Muscle of arm (tissue), 1 donor: ENCODE measurements at regions not wholly inside any gene's neighbourhood (a gene's known extent, or its start where the extent isn't known, plus 50 kb on each side); places are given as distances from the start of the nearest gene placed in this dataset.
A peak's percentile ranks its signal among the peaks of the same experiment; 100 is the strongest.
"Not testable (repeated sequence)": the region's sequence is repeated elsewhere in the genome, so short reads cannot be mapped to it uniquely, and the experiment has no call there.

Source experiments
- DNase-seq: peaks from one replicate; pipeline ENCODE4 v3.0.0-alpha.2; 2013

DNA sequence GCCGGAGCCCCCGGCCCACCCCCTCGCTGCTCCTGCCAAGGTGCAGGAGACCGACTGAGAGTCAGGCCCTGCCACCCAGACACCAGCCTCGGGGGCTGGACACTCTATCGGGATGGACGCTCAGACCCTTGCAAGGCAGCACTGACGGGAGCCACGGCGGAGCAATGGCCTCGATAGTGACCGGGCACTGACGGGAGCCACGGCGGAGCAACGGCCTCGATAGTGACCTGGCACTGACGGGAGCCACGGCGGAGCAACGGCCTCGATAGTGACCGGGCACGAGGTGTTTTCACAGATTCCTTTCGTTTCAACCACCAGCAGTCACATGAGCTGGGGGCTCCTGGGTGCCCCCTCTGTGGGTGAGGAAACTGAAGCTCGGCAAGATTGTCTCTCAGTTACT is 123.6 kb upstream of the PPP1R26 start:
- DNase-seq: no peak

DNA sequence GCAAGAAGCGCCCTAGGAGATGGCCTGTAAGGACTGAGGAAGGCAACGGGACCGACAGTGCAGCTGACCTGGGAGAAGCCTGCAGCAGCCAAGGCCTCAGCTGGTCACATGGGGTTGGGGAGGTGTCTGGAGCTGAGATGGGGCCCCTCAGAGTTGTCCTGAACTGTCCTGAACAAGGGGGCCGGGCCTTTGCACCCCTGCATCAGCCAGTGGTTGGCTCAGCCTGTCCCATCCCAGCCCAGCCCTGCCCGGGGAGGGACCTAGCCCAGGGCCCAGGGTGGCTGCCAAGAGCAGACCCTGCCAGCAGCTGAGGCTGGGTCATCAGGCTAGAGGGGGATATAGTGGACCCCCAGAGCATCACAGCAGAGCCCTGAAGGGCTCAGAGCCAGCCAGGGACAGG is 122.8 kb upstream of the PPP1R26 start:
- no peak for DNase-seq

DNA sequence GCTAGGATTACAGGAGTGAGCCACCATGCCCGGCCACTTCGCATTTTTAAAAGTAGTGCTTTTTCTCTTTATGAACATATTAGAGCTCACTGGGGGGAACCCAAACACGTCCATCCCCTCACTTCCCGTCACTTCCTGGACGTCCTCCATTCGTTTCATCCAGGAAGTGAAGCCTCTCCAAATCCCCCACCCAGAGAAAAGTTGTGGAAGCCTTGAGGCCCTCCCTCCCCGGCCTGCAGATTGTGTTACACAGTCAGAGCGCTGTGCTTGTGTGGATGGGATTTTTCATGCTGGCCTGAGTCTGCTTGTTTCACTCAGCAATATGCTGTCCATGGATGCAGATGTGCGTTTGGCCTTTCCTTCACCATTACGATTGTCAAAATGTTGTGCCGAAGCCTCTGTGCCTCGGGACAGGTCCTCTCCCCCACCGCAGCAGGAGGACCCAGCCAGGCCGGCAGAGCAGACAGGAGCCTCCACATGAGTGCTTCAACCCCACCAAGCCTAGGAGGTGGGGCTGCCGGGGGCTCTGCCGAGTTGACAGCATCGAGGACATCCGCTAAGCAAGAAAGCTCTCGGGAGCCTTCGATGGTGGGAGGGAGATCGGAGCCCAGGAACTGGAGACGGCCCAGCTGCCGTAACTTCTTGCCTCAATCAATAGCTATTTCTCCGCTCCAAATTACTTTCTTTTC is 121.6 kb upstream of the PPP1R26 start:
- DNase-seq: peak; percentile 67

DNA sequence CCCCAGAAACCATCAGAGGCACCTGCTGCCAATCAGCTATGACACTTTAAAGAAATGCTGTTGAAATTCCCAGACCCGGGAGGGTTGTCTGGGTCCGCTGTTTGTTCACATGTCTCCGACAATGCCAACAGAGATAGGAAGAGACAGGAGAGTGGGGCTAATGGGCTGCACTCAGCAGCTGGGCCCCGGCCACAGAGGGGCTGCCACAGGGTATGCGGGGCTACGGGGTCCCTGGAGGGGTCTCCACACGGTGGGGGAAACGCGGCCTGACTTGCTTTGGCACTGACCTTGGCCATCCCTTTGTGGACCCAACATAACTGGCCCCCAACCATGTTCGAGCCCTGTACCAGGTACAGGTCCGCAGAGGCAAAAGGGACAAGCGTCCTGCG is 121.0 kb upstream of the PPP1R26 start:
- DNase-seq: no peak

DNA sequence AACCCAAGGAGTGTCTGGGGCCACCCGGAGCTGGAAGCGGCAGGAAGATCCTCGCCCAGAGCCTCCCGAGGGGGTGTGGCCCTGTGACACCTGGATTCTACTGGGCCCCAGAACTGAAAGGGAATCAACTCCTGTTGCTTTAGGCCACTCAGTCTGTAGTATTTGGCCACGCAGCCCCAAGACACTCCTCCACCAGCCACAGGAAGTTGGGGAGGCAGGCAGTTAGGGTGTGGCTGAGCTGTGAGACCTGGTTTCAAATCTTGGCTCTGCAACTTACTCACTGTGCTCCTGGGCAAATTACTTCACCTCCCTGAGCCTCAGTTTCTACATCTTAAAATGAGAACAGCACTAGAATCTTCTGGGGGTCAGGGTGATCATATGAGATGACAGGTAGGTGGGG is 119.8 kb upstream of the PPP1R26 start:
- DNase-seq: no peak

DNA sequence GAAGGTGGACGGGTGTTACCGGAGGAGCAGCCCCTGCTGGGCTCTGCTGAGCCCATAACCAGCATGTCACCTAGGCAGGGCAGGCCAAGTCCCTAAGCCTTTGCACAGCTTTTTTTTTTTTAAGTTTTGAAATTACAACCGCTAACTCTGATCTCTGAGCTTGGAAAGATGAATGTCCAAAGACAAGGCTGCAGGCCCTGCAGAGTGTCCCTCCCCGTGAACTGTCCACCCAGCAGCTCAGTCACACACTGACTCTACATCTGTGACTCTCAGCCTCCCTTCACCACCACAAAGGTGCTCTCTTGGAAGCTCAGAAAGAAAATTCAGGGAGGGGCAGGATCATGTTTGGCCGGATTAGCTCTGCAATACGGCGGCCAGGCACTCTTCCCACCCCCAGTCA is 119.0 kb upstream of the PPP1R26 start:
- DNase-seq: no peak

DNA sequence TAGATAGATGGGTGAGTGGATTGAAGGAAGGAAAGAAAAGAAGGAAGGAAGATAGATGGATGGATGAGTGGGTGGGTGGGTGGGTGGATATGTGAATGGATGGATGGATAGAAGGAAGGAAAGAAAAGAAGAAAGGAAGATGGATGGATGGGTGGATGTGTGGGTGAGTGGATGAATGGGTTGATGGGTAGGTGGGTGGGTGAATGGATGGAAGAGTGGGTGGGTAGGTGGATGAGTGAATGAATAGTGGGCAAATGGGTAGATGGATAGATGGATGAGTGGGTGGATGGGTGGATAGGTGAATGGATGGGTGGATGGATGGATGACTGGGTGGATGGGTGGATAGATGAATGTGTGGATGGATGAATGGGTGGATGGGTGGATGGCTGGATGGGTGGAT is 117.9 kb upstream of the PPP1R26 start:
- not testable (repeated sequence) for DNase-seq

DNA sequence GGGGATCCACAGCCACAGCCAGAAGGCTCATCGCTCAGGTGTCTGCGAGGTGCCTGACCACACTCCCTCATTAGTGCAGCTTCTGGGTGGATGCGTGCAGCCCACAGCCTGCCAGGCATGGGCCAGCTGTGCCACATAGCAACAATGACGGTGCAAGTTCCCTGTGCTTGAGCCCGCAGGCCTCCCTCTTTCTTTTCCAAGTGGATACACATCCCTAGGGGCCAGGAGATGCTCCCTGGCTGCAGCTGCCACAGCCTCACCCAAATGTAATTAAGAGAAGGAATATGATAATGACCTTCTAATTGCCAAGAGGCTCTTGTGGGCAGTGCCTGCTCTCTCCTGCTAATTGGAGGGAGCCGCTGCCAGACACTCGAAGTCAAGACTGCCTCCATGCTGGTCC is 116.0 kb upstream of the PPP1R26 start:
- no peak for DNase-seq

DNA sequence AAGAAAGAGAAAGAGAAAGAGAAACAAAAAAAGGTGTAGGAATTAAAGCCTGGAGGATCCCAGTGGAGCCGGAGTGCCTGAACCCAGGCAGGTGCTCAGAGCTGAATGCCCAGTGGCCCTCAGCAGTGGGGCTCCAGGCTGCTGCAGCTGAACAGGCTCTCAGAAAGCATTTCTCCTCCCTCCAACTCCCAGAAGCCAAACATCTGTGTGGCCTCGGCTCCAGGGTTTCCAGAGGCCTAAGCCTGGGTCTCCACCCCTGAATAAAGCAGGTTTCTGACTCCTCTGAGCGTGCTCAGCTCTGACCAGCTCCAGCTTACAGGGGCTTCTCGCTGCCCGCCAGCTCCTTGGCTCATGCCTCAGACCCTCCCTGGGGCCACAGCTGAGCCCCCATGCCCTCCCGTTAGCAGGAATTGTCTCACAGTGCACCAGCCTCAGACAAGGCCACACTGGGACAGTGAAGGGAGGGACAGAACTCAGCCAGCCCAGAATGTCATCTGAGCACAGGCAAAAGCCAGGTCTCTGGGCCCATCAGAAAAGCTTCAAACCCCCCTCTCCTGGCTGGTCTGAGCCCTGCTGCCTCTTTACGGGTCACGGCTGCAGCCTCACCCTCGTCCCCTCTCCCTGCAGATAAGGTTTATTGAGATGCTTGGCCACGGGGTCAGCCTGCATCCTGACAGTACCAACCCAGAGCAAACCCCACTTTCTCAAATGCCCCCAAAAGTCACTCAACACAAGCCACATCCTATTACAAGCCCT is 114.4 kb upstream of the PPP1R26 start:
- peak; percentile 57 for DNase-seq

DNA sequence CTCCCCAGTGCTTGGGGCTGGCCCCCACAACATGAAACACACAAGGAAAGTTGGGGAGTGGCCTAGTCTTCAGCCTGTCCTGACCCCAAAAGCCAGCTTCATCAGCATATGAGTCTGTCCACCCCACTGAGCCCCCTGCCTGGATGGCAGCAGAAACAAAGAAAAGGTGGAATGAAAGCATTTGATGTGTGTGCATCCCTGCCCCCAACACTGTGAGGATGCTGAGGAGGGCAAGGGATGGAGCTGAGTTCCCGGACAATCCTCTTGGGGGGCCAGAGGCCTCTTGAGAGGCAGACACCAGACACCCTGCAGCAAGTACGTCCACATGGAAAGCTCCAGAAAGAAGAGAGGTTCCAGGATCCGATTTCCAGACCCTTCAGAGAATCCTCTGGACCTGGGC is 113.5 kb upstream of the PPP1R26 start:
- no peak for DNase-seq

DNA sequence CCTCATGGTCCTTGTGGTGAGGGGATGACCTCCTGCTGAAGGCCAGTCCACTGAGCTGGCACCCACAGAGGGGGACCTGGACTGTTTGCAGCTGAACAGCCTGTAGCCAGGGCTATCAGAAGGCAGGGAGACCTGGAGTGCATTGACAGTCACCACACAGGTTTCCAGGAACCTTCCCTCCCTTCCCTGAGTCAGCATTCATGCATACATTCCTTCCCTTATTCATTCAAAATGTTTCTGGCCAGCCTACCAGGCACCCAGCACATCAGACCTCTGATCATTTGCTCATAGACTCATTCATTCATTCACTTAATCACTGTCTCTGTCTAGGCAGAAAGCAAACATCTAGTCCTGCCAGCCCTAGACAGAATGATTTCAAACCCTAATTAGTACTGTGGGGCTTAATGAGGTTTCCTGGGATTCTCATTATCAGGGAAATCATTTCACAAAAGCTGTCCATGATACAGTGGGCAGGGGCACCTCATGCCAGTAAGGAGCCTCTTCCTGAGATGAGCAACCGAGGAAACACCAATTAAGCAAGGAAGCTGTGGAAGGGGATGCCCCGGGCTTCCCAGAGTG is 110.1 kb upstream of the PPP1R26 start:
- DNase-seq: no peak

DNA sequence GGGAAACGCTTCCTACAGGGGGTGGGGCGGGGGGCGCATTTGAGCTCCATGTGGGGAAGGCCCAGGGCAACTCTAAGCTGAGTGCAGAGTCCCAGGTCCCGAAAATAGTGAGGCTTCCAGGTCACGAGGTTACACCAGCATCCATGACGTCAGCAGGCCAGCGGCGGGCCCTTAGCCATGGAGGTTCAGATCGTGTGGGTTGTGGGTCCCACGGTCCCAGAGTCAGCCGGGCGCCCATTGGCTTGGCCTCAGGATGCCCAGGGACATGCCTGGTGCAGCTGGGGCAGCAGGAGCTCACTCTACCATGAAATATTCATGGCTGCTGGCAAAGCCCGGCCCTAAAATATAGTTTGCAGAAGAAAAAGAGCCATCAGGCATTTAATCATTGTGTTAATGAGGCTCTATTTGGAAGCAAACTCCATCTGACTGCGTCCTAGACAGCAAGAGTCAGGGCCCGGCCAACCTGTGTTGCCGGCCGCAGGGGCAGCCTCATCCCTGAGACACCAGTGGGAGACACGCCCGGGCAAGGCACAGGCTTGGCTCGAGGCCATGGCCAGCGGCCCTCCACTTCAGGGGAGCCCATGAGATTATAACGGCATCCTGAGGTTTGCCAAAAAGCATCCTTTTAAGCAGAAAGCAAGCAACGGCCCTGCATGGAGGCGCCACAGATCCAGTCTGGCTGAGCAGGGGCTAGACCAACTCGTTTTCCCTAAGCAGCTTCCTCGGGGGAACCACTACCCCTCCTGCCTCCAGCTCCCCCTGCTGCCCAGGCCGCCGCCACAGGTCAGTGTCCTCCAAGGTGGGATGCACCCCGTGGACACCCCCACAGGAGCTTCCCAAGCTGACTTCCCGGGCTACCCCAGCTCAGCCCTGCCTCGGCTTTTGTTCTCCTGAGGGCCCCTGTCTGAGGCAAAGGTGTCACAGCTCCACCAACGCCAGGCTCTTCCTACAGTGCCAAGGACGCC is 108.9 kb upstream of the PPP1R26 start:
- DNase-seq: no peak

DNA sequence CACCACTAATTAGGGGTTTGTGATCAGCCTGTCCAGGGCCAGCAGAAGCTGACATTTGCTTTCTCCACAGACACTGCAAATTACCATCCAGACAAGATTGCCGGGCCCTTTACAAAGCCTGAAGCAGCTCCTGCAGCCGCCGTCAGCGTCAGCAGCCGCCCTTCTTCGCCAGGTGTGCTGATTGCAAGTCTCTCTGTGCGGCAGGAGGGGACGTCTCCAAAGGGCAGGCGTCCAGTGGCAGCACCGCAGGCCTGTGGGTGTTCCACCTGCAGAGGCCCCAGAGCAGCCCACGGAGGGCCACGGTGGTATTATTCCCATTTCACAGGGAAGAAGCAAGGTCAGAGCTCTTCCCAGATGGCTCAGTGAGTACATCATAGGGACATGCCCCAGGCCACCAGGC is 108.0 kb upstream of the PPP1R26 start:
- no peak for DNase-seq

DNA sequence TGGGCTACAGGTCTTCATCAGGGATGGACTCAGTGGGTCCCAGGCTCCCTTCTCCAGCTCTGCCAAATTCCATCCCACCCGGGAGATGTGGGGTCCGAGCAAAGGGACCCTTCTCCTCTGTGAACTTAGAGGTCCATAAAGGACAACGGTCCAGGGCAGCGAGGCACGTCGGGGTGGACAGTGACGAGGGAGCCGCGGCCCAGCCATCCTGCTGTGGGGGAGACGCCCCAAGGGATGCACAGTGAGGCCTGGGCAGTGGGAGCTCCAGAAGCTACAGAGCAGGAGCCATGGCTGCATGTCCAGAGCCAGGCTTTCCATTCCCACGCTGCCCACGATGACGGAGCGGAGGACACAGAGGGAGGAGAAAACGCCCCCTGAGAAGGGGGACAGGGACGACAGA is 107.5 kb upstream of the PPP1R26 start:
- DNase-seq: no peak

DNA sequence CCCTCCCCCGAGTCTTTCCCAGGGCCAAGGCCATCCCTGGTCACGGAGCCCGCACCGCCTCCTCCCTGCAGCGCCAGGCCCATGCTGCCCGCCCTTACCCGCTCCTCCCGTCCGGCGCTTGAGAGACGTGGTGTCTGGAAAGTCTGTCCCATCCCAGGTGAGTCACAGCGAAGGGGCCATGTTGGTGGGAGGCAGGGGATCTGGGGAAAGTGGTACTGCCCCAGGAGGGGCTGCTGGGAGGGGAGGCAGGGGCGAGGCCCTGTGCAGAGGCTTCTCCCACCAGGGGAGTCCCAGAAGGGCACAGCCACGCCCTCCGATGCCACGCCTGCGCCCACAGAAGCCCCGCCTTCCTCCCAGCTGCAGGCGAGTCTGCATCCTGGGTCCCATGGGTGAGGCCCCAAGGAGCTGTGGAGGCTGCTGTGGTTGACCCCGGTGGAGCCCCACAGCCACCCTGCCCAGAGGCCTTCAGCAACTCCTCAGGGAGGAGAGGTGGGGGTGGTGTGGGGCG is 107.0 kb upstream of the PPP1R26 start:
- no peak for DNase-seq

DNA sequence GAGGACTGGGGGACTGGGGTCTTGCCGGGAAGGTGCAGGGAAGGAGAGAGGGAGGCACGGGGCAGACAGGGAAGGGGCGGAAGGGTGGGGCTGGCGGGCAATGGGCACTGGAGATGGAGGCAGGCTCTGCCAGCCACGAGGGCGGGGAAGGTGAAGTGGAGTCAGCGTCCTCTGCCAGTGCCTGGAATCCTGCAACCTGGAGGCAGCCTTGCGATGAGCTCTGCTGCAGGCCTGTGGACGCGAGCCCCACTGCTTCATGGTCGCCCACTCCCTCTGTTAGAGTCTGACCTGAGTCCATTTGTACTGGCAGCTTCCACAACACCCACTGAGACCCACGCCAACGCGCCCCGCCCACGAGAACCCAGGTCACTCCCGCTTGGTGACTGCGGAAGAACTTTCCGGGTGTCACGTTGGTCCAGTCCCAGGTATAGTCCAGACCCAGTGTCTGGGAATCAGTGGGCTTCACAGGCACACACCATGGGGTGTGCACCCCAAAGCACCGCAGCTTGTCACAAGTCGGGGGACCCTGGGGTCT is 106.4 kb upstream of the PPP1R26 start:
- DNase-seq: no peak

DNA sequence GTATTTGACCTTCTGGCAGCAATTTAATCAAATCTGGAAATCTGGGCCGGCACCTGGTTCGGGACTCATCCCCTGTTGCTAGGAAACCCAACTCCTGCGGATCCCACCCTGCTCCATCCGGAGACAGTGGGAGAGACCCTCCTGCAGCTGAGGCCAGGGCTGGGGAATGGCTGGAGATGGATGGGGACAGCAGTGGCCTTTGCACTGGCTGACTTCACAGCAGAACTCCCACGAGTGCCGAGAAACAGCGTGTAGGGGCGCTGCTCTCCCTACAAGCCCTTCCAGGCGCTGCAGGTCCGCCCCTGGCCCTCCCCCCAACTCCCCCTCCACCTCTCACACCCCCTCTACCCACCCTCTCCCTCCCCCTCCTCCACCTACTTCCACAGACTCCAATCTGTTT is 105.8 kb upstream of the PPP1R26 start:
- no peak for DNase-seq

DNA sequence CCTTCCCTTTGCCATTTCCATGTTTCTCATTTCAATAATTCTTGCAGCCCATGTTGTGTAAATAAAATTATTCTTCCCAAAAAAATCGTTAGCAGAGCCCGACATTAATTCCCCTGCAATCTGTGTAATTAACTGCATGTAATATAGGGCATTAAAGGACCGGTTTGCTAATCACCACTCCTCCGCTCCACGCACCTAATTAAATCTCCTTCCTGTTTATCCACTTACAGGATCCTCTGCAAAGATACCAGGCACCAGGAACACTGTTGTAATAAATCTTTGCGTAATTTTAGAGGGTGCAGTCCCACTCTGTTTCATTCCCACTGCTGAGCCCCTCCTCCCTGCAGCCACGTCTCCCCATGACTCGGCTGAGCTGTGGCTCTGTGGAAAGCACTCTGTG is 105.0 kb upstream of the PPP1R26 start:
- no peak for DNase-seq

DNA sequence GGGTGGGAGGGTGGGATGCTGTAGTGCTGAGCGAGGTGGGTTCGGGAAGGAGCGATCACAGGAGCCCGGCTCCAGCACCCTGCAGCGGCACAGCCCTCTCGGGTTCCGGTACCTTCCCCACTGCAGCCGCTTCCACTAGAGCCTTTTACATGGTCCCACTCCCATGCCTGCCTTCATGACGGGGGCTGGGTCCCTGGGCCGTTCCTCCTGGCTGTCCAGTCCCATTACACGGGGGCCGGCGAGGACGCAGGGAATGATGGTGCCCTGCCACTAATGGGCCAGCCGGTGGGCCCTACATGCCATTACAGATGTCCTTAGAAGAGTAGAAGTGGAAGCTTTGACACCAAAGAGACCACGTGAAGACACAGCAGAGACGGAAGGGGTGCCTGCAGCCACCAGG is 104.6 kb upstream of the PPP1R26 start:
- no peak for DNase-seq

DNA sequence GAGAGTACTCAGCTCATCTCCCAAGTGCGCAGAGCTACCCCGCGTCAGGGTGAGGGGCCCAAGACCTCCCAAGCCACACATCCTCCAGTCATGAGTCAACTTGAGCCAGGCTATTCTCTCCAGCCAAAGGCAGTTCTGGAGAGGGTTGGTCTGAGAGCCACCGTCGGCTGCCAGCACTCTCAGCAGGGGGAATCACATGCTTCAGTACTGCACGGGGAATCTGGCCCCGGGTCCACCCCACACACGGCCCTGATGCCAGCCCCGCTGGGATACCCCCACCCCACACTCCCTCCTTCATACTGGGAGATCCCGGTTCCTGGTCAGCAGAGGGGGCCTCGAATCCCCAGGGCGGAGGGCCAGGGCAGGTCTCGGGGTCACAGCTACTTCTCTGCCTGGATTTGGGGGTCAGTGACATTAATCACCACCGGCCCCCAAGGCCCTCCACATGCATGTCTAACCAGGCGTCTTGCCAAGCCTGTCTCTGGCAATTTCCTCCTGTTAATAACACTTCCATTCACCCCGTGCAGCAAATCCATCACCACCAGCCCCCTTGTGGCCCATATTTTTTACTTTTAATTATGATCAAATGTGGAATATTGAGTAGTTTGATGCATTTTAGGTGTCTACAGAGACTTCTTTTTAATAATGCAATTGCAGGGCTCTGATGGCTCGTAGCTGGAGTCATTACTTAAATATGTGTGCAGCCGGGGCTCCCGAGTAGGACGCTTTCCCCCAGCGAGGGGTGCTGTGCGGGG is 102.9 kb upstream of the PPP1R26 start:
- DNase-seq: no peak

DNA sequence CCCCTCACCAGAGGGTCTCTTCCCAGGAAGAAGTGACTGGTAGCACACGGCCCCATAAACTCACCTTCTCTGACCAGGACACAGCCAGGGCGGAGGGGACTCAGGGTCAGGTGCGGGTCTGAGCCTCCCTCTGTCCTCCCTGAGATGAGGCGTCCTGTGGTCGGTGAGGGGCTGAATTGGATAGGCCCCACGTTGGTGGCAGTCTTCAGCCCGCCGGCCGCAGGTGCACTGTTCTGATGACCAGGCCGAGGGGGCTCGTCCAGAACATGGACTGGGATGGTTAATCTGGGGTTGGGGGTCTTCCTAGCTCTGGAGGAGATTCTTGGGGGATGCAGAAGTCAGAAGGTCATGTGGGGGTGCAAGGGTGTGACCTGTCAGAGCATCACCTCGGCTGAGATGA is 102.2 kb upstream of the PPP1R26 start:
- no peak for DNase-seq
